GM10248 (cell line): ENCODE measurements at regions not wholly inside any gene's neighbourhood (a gene's known extent, or its start where the extent isn't known, plus 50 kb on each side); places are given as distances from the start of the nearest gene placed in this dataset.

Experiments used
- CTCF ChIA-PET: fragments of 300-600 bp; sonication (Branson Sonifier 250); formaldehyde crosslinking; extraction: SDS; loops from one replicate; lab custom pipeline; 2021; ENCODE audit warnings: antibody characterized with exemption; lab: Yijun Ruan, JAX
- POLR2A ChIA-PET: fragments of 350-650 bp; sonication (Branson Sonifier 250); formaldehyde crosslinking; extraction: SDS; loops from one replicate; lab custom pipeline; 2020; ENCODE audit warnings: antibody characterized with exemption; lab: Yijun Ruan, JAX
- DNase-seq: peaks from one replicate; pipeline ENCODE4 v3.0.0; 2012; ENCODE audit errors: extremely low spot score
- CTCF ChIP-seq: IDR thresholded peaks from 2 replicates; pipeline ENCODE4 v1.5.1; 2012; ENCODE audit warnings: mild to moderate bottlenecking, low read depth; ENCODE audit errors: extremely low read depth, missing control alignments, control extremely low read depth

DNA sequence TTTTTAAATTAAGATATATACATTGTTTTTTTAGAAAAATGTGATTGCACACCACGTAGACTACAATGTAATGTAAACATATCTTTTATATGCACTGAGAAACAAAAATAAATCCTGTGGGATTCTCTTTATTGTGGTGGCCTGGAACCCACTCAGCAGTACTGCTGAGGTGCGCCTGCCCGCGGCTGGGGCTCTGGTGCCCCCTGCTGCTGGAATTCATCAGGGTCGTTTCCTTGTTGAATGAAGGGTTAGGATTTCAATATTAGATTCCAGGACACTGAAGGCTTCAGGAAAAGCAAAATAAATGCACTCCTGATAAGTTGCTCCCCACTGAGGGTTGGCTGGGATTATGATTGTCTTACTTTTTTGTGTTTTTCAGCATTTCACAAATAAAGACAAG, 175.8 kb upstream of the GGTLC1 start:
- ChIA-PET CTCF (no interaction called here), POLR2A (no interaction called here)
- no peak for DNase-seq
- TF ChIP-seq CTCF = peak; percentile 25

DNA sequence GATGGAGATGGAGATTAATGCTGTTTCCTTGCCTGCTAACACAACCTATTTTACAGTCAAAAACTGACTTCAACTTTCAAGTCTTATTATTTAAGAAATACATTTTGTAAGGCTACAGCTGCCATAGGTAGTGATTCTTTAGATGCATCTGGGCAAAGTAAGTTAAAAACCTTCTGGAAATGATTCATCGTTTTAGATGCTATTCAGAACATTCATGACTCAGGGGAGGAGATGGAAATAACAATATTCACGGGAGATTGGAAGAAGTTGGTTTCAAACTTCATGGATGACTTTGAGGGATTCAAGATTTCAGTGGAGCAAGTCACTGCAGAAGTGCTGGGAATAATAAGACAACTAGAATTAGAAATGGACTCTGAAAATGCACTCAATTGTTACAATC, 174.9 kb upstream of the GGTLC1 start:
- ChIA-PET CTCF (interaction anchor here (1.2 kb wide), 1 partner anchor 226 kb away, joined by 3 read pairs; no protein-coding TSS in a partner anchor), POLR2A (no interaction called here)
- TF ChIP-seq CTCF = no peak
- no peak for DNase-seq

- ChIA-PET POLR2A (no interaction called here), CTCF (interaction anchor here (0.6 to 2.5 kb wide), 11 partner anchors 10 to 759 kb away, joined by 3 to 12 read pairs (median 4); no protein-coding TSS in a partner anchor)
- TF ChIP-seq CTCF = peak; percentile 64
- no peak for DNase-seq
Measured at GRCh38 chr20:24160563-24161281, 172.1 kb upstream of the GGTLC1 start.

GRCh38 chr20:24158281-24158680, 169.7 kb upstream of the GGTLC1 start:
- TF ChIP-seq CTCF = no peak
- DNase-seq = no peak
- ChIA-PET CTCF (interaction anchor here (0.7 to 2.5 kb wide), 4 partner anchors 9 to 759 kb away, joined by 3 to 8 read pairs (median 3); no protein-coding TSS in a partner anchor), POLR2A (no interaction called here)

DNA sequence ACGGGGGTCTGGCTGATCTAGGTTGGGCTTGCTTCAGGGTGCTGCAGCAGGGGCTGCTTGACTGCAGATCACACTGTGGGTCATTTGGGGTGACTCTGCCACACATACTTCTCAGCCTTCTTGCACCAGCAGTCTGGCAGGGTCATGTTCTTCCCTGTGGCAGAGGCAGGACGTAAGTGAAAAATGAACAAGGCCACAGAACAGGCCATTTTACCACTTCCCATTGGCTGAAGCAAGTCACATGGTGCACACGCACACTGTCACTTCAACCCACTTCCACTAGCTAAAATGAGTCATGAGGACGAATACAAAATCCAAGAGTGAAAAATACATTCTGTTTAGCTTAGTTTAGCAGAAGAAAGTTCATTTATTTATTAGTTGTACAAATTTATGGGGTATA, 168.6 kb upstream of the GGTLC1 start:
- POLR2A ChIA-PET = no interaction called here
- CTCF ChIA-PET = interaction anchor here (1.3 kb wide), 1 partner anchor 12 kb away, joined by 3 read pairs; no protein-coding TSS in a partner anchor
- no peak for TF ChIP-seq CTCF

GRCh38 chr20:24153101-24154040, 164.8 kb upstream of the GGTLC1 start:
- CTCF ChIA-PET = no interaction called here
- TF ChIP-seq CTCF = no peak
- POLR2A ChIA-PET = no interaction called here
- DNase-seq = no peak

More for the DNA sequence above, 168.6 kb upstream of the GGTLC1 start:
- DNase-seq = no peak
